ENCODE measurements at regions not wholly inside any gene's neighbourhood (a gene's known extent, or its start where the extent isn't known, plus 50 kb on each side); places are given as distances from the start of the nearest gene placed in this dataset.

GRCh38 chr15:96417760-96418130, 87.2 kb downstream of the NR2F2 start:
- no peak overlapping the region for H3K27ac Mint-ChIP-seq
- CTCF ChIA-PET, result interaction anchor here (0.8 kb wide), 1 partner anchor 54 kb away, joined by 3 read pairs; no protein-coding TSS in a partner anchor
- no peak for DNase-seq
- no peaks in the 10 kb centered on the region for H3K36me3 Mint-ChIP-seq (ENCODE audit: low read depth)
- H3K9me3 Mint-ChIP-seq, result no peaks in the 10 kb centered on the region
- POLR2A ChIA-PET, result no interaction called here
- no peaks in the 10 kb centered on the region for H3K4me1 Mint-ChIP-seq
- H3K27me3 Mint-ChIP-seq, result peaks cover 68% of the 10 kb centered on the region
- no peak overlapping the region for H3K4me3 Mint-ChIP-seq

- H3K4me3 Mint-ChIP-seq, result no peak overlapping the region
- ChIA-PET CTCF (no interaction called here), POLR2A (no interaction called here)
- no peak overlapping the region for H3K27ac Mint-ChIP-seq
- H3K9me3 Mint-ChIP-seq, result no peaks in the 10 kb centered on the region
- no peaks in the 10 kb centered on the region for H3K4me1 Mint-ChIP-seq
- peaks cover 65% of the 10 kb centered on the region for H3K27me3 Mint-ChIP-seq
- H3K36me3 Mint-ChIP-seq (ENCODE audit: low read depth), result no peaks in the 10 kb centered on the region
- no peak for DNase-seq
Observed at GRCh38 chr15:96418146-96418545, 87.6 kb downstream of the NR2F2 start.

- no peaks in the 10 kb centered on the region for H3K36me3 Mint-ChIP-seq (ENCODE audit: low read depth)
- no peaks in the 10 kb centered on the region for H3K4me1 Mint-ChIP-seq
- H3K9me3 Mint-ChIP-seq, result no peaks in the 10 kb centered on the region
- H3K27ac Mint-ChIP-seq, result no peak overlapping the region
- no peak for DNase-seq
- no peak overlapping the region for H3K4me3 Mint-ChIP-seq
- CTCF ChIA-PET, result no interaction called here
- POLR2A ChIA-PET, result no interaction called here
- peaks cover 37% of the 10 kb centered on the region for H3K27me3 Mint-ChIP-seq
Observed at GRCh38 chr15:96421178-96421601, 90.7 kb downstream of the NR2F2 start.

- POLR2A ChIA-PET, result no interaction called here
- H3K4me1 Mint-ChIP-seq, result no peaks in the 10 kb centered on the region
- H3K27ac Mint-ChIP-seq, result no peak overlapping the region
Observed at GRCh38 chr15:96422125-96422524, 91.6 kb downstream of the NR2F2 start.

GRCh38 chr15:96424674-96425073, 94.2 kb downstream of the NR2F2 start:
- no peak for DNase-seq
- no peaks in the 10 kb centered on the region for H3K9me3 Mint-ChIP-seq
- ChIA-PET CTCF (no interaction called here), POLR2A (no interaction called here)
- no peak overlapping the region for H3K27ac Mint-ChIP-seq
- no peaks in the 10 kb centered on the region for H3K4me1 Mint-ChIP-seq
- peaks cover 10% of the 10 kb centered on the region for H3K27me3 Mint-ChIP-seq
- no peaks in the 10 kb centered on the region for H3K36me3 Mint-ChIP-seq (ENCODE audit: low read depth)
- H3K4me3 Mint-ChIP-seq, result no peak overlapping the region

More at GRCh38 chr15:96422125-96422524, 91.6 kb downstream of the NR2F2 start:
- H3K36me3 Mint-ChIP-seq (ENCODE audit: low read depth), result no peaks in the 10 kb centered on the region
- no peaks in the 10 kb centered on the region for H3K9me3 Mint-ChIP-seq
- H3K27me3 Mint-ChIP-seq, result peaks cover 31% of the 10 kb centered on the region
- CTCF ChIA-PET, result no interaction called here
- no peak for DNase-seq
- no peak overlapping the region for H3K4me3 Mint-ChIP-seq

GRCh38 chr15:96428742-96429141, 98.2 kb downstream of the NR2F2 start:
- CTCF ChIA-PET, result interaction anchor here (0.6 kb wide), 1 partner anchor 683 kb away, joined by 3 read pairs; no protein-coding TSS in a partner anchor

GRCh38 chr15:96431786-96432185, 101.3 kb downstream of the NR2F2 start:
- POLR2A ChIA-PET, result no interaction called here
- H3K4me1 Mint-ChIP-seq, result no peaks in the 10 kb centered on the region
- H3K9me3 Mint-ChIP-seq, result no peaks in the 10 kb centered on the region

More at GRCh38 chr15:96428742-96429141, 98.2 kb downstream of the NR2F2 start:
- no peaks in the 10 kb centered on the region for H3K27me3 Mint-ChIP-seq
- no peak for DNase-seq
- no peaks in the 10 kb centered on the region for H3K4me1 Mint-ChIP-seq
- no peaks in the 10 kb centered on the region for H3K9me3 Mint-ChIP-seq
- no peak overlapping the region for H3K27ac Mint-ChIP-seq
- POLR2A ChIA-PET, result no interaction called here
- no peak overlapping the region for H3K4me3 Mint-ChIP-seq
- no peaks in the 10 kb centered on the region for H3K36me3 Mint-ChIP-seq (ENCODE audit: low read depth)

GRCh38 chr15:96435022-96435421, 104.5 kb downstream of the NR2F2 start:
- Mint-ChIP-seq H3K9me3 (no peaks in the 10 kb centered on the region), H3K27me3 (no peaks in the 10 kb centered on the region), H3K4me3 (no peak overlapping the region), H3K4me1 (no peaks in the 10 kb centered on the region), H3K36me3 (ENCODE audit: low read depth) (no peaks in the 10 kb centered on the region), H3K27ac (no peak overlapping the region)
- no peak for DNase-seq
- CTCF ChIA-PET, result no interaction called here
- POLR2A ChIA-PET, result no interaction called here

More at GRCh38 chr15:96431786-96432185, 101.3 kb downstream of the NR2F2 start:
- no peaks in the 10 kb centered on the region for H3K27me3 Mint-ChIP-seq
- H3K4me3 Mint-ChIP-seq, result no peak overlapping the region
- CTCF ChIA-PET, result no interaction called here
- H3K27ac Mint-ChIP-seq, result no peak overlapping the region
- no peak for DNase-seq
- no peaks in the 10 kb centered on the region for H3K36me3 Mint-ChIP-seq (ENCODE audit: low read depth)

GRCh38 chr15:96435841-96436240, 105.3 kb downstream of the NR2F2 start:
- no peak for DNase-seq
- Mint-ChIP-seq H3K4me1 (no peaks in the 10 kb centered on the region), H3K9me3 (no peaks in the 10 kb centered on the region), H3K4me3 (no peak overlapping the region), H3K27me3 (no peaks in the 10 kb centered on the region), H3K27ac (no peak overlapping the region), H3K36me3 (ENCODE audit: low read depth) (no peaks in the 10 kb centered on the region)
- ChIA-PET POLR2A (no interaction called here), CTCF (no interaction called here)

- no peaks in the 10 kb centered on the region for H3K4me1 Mint-ChIP-seq
- no peaks in the 10 kb centered on the region for H3K27me3 Mint-ChIP-seq
- no peaks in the 10 kb centered on the region for H3K36me3 Mint-ChIP-seq (ENCODE audit: low read depth)
- POLR2A ChIA-PET, result no interaction called here
- H3K4me3 Mint-ChIP-seq, result no peak overlapping the region
- no peak for DNase-seq
- no peaks in the 10 kb centered on the region for H3K9me3 Mint-ChIP-seq
- CTCF ChIA-PET, result no interaction called here
- no peak overlapping the region for H3K27ac Mint-ChIP-seq
Observed at GRCh38 chr15:96440978-96441377, 110.5 kb downstream of the NR2F2 start.

- Mint-ChIP-seq H3K9me3 (no peaks in the 10 kb centered on the region), H3K4me3 (no peak overlapping the region), H3K4me1 (no peaks in the 10 kb centered on the region), H3K36me3 (ENCODE audit: low read depth) (no peaks in the 10 kb centered on the region), H3K27ac (no peak overlapping the region), H3K27me3 (no peaks in the 10 kb centered on the region)
- ChIA-PET CTCF (no interaction called here), POLR2A (no interaction called here)
- no peak for DNase-seq
Observed at GRCh38 chr15:96442076-96442475, 111.6 kb downstream of the NR2F2 start.

- Mint-ChIP-seq H3K27ac (no peak overlapping the region), H3K4me1 (no peaks in the 10 kb centered on the region), H3K36me3 (ENCODE audit: low read depth) (no peaks in the 10 kb centered on the region), H3K27me3 (no peaks in the 10 kb centered on the region), H3K9me3 (no peaks in the 10 kb centered on the region), H3K4me3 (no peak overlapping the region)
- DNase-seq, result no peak
- ChIA-PET POLR2A (no interaction called here), CTCF (interaction anchor here (0.6 kb wide), 1 partner anchor 335 kb away, joined by 3 read pairs; no protein-coding TSS in a partner anchor)
Observed at GRCh38 chr15:96444865-96445264, 114.4 kb downstream of the NR2F2 start.

- CTCF ChIA-PET, result no interaction called here
- H3K27ac Mint-ChIP-seq, result no peak overlapping the region
- peaks cover 3% of the 10 kb centered on the region for H3K4me1 Mint-ChIP-seq
- no peaks in the 10 kb centered on the region for H3K36me3 Mint-ChIP-seq (ENCODE audit: low read depth)
- POLR2A ChIA-PET, result no interaction called here
- H3K27me3 Mint-ChIP-seq, result no peaks in the 10 kb centered on the region
- DNase-seq, result no peak
- H3K9me3 Mint-ChIP-seq, result no peaks in the 10 kb centered on the region
- H3K4me3 Mint-ChIP-seq, result no peak overlapping the region
Observed at GRCh38 chr15:96448923-96449322, 118.4 kb downstream of the NR2F2 start.

- ChIA-PET CTCF (no interaction called here), POLR2A (no interaction called here)
- DNase-seq, result no peak
- no peaks in the 10 kb centered on the region for H3K36me3 Mint-ChIP-seq (ENCODE audit: low read depth)
- no peak overlapping the region for H3K4me3 Mint-ChIP-seq
- no peaks in the 10 kb centered on the region for H3K9me3 Mint-ChIP-seq
- no peaks in the 10 kb centered on the region for H3K27me3 Mint-ChIP-seq
- no peak overlapping the region for H3K27ac Mint-ChIP-seq
- H3K4me1 Mint-ChIP-seq, result no peaks in the 10 kb centered on the region
Observed at GRCh38 chr15:96457841-96458240, 127.3 kb downstream of the NR2F2 start.

Data from activated CD4-positive, alpha-beta T cell treated with anti-CD3 and anti-CD28 coated beads, Interleukin-2, amount 10 ng/mL, durations not matched to agents 7 days and 5 days (primary cell).